ENCODE measurements at regions not wholly inside any gene's neighbourhood (a gene's known extent, or its start where the extent isn't known, plus 50 kb on each side); places are given as distances from the start of the nearest gene placed in this dataset.

DNA sequence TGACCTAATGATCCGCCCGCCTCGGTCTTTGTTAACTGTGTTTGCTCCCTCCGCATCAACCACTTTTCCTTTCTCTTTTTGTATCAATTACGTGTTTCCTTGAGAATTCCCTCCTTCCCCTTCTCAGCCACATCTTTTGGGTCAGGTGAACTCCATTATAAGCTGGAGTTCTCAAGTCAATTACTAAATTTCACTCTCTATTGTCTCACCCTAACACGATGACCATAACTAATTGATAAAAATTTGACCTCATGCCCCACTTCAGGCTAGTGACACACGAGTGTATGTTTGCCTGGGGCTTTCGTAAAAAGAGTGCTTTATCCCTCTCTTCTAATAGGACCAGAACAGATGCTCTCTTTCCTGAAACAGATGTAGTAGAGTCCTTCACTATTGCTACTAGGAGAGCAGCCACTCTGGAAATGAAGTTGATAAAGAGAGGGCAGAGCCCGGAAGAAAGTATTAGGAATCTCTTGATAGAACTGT lies 403.6 kb upstream of the ANXA10 start:
- DNase-seq (ENCODE audit: low read depth in 2 of 2): no peak

DNA sequence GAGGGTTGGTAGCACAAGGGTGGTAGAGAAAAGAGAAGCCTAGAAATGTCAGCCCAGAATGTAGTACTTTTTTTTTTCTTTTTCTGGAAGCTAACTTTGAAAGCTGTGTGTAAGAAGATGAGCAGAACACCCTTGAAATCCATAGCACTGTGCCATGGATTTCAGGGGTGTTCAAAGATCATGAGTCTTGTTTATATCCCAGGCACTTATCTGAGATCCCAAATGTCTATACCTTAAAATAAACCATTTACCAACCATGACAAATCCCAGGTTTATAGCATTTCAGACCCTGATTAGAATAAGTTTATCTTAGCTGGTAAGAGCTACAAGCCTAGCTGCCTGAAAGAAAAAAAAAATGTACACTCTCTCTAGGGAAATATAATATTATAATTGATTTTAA lies 389.9 kb upstream of the ANXA10 start:
- DNase-seq (ENCODE audit: low read depth in 2 of 2): no peak

GRCh38 chr4:167711517-167711916 lies 380.8 kb upstream of the ANXA10 start:
- no peak for DNase-seq (ENCODE audit: low read depth in 2 of 2)

- no peak for DNase-seq (ENCODE audit: low read depth in 2 of 2)
Observed at GRCh38 chr4:167713756-167714155, 378.6 kb upstream of the ANXA10 start.

GRCh38 chr4:167715176-167715575 lies 377.2 kb upstream of the ANXA10 start:
- DNase-seq (ENCODE audit: low read depth in 2 of 2): no peak

GRCh38 chr4:167717495-167717894 lies 374.8 kb upstream of the ANXA10 start:
- no peak for DNase-seq (ENCODE audit: low read depth in 2 of 2)

GRCh38 chr4:167721617-167722486 lies 370.5 kb upstream of the ANXA10 start:
- no peak for DNase-seq (ENCODE audit: low read depth in 2 of 2)

DNA sequence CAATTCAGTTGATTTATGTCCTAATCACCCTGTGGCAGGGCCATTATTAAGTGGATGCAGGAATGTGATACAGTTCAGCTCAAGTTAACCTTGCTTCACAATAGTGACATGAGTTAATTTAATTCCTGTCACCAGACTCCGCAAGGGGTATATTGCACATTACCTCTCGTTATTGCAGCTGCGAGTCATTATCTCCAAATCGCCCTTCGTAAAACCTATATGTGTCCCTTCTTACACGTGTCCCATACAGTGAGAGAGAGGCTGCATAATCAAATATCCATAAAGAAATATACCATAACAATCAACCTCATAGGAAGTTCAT lies 369.9 kb upstream of the ANXA10 start:
- DNase-seq (ENCODE audit: low read depth in 2 of 2): no peak

- DNase-seq (ENCODE audit: low read depth in 2 of 2): no peak
Observed at GRCh38 chr4:167724941-167725340, 367.4 kb upstream of the ANXA10 start.

- no peak for DNase-seq (ENCODE audit: low read depth in 2 of 2)
Observed at GRCh38 chr4:167730769-167731168, 361.6 kb upstream of the ANXA10 start.

GRCh38 chr4:167745024-167745687 lies 347.2 kb upstream of the ANXA10 start:
- DNase-seq (ENCODE audit: low read depth in 2 of 2): no peak

- no peak for DNase-seq (ENCODE audit: low read depth in 2 of 2)
Observed at GRCh38 chr4:167767281-167767680, 325.1 kb upstream of the ANXA10 start.

DNA sequence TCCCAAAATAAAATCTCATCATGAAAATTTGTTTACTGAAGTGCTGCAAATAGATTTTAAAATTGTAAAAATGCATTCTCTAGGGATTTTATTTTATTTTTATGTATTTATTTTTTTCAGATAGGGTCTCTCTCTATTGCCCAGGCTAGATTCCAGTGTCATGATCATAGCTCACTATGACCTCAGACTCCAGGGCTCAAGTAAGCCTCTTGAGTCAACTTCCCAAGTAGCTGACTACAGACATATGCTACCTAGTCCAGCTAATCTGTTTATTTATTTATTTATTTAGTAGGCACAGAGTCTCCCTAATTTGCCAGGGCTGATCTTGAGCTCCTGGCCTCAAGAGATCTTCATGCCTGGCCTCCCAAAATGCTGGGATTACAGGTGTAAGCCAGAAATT lies 317.7 kb upstream of the ANXA10 start:
- no peak for DNase-seq (ENCODE audit: low read depth in 2 of 2)

GRCh38 chr4:167775375-167775774 lies 317.0 kb upstream of the ANXA10 start:
- no peak for DNase-seq (ENCODE audit: low read depth in 2 of 2)

GRCh38 chr4:167779280-167779679 lies 313.1 kb upstream of the ANXA10 start:
- no peak for DNase-seq (ENCODE audit: low read depth in 2 of 2)

- no peak for DNase-seq (ENCODE audit: low read depth in 2 of 2)
Observed at GRCh38 chr4:167779864-167780263, 312.5 kb upstream of the ANXA10 start.

DNA sequence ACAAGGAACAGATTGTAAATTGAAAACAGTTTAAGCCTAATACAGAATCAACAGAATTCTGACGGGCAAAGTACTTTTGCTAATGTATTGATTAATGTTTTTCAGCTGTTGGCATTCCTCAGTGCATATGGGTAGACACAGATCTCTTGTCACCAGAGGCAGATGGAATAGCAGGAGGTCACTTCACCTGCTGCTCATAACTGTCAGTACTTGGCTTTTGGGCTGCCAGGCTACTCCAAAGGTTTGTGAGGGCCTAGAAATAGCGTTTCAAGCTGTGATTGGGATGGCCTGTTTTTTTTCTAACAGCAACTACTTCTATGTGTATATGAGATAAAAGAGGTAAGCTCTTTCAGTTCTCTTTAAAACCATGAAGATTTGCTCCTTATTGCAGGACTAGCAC lies 307.5 kb upstream of the ANXA10 start:
- DNase-seq (ENCODE audit: low read depth in 2 of 2): no peak

DNA sequence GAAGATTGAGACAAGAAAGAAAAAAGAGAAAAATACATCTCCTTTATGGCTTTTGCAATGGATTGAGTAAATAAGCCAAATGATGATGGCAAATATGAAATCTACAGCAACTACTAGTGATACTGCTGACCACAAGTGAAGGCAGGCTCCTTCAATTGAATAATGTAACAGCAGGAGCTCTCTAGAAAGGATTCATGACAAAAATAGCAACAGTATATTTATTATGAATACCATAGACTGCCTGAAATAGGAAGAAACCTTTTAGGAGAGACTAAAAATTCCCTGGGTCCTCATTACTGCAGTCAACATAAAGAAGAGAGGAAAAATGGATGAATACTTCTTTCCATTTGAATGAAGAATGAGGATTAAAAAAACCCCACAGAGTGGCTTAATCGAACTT lies 306.8 kb upstream of the ANXA10 start:
- DNase-seq (ENCODE audit: low read depth in 2 of 2): no peak

DNA sequence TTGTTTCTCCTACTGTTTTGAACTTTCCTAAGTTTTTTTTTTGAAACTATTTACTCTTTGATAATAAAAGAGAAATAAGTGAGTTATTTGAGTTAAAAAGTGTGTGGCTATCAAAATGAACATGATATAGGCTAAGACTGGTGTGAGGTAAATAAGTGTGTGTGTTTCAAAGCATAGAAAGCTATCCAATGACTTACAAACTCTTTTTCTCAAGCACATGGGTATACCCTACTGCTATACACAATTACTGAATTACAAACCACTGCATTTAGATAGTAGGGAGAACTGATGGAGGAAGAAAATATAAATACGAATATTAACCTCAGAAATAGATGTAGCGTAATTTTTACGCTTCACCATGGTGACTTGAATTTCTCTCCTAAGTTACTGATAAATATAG lies 305.8 kb upstream of the ANXA10 start:
- no peak for DNase-seq (ENCODE audit: low read depth in 2 of 2)

DNA sequence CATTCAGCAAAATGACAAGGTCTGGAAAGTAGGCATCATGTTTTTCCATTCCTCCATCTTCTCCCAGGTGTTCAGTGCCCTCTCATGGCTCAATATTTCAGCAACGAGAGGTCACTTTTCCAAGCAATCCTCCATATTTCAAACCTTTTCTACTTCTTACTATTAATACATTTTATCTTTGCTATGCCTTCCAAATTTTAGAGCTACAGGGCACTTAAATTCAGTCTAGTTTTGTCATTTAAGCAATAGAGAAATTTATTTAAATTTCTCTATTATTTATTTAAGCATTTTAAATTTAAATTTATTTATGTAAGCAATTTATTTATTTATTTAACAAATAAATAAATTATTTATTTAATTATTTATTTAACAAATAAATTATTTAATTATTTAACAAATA lies 305.1 kb upstream of the ANXA10 start:
- DNase-seq (ENCODE audit: low read depth in 2 of 2): no peak

GRCh38 chr4:167802463-167803212 lies 289.7 kb upstream of the ANXA10 start:
- no peak for DNase-seq (ENCODE audit: low read depth in 2 of 2)

DNA sequence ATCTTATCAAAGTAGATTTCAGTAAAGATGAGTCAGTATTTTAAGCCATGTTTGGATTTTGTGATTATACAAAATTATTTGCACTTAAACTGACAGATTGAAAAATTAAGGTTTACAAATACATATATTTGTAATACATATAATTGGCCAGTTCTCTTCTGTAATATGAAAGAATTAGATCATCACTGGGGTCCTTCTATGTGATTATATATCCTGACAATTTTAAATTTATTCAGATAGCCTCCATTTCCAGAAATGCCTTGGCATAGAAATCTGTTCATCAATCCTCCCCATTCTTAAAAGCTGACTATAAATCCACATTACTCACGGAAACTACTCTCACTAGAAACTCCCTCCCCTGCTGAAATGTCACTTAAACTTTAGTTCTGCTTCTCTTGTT lies 280.4 kb upstream of the ANXA10 start:
- DNase-seq (ENCODE audit: low read depth in 2 of 2): no peak

DNA sequence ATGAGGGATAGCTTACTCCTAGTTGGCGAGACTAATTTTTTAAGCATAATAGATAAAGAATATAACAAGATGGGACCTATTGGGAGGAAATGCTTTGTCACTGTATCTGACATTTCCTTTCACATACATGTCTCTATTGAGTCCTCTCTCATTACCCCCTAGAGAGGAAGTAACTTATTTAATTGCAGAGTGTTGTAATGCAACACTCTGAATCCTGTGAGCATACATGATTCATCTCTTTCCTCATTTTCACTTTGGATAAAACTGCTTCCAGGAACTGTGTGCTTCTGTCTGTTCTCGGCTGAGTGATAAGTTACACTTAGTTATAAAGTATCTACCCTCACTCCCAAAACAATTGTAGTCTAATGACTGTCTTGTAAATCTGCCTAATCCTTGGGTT lies 266.1 kb upstream of the ANXA10 start:
- no peak for DNase-seq (ENCODE audit: low read depth in 2 of 2)

Measured in stimulated activated CD4-positive, alpha-beta T cell treated with anti-CD3 and anti-CD28 coated beads, Interleukin-1b, Interleukin-23, amount 100 ng/mL, for 4 hours (primary cell).